Activated naive CD4-positive, alpha-beta T cell treated with anti-CD3 and anti-CD28 coated beads, Interleukin-2, amount 50 U/mL, for 24 hours (primary cell): ENCODE measurements at regions not wholly inside any gene's neighbourhood (a gene's known extent, or its start where the extent isn't known, plus 50 kb on each side); places are given as distances from the start of the nearest gene placed in this dataset.

Source experiments
- H3K27ac Mint-ChIP-seq: one replicate; pipeline ENCODE4 v1.8.0; 2021; ENCODE audit warnings: mild to moderate bottlenecking, mixed read lengths
- H3K27me3 Mint-ChIP-seq: one replicate; pipeline ENCODE4 v1.8.0; 2021; ENCODE audit warnings: mixed read lengths
- H3K36me3 Mint-ChIP-seq: one replicate; pipeline ENCODE4 v1.8.0; 2021; ENCODE audit warnings: mixed read lengths
- H3K4me1 Mint-ChIP-seq: one replicate; pipeline ENCODE4 v1.8.0; 2021; ENCODE audit warnings: mixed read lengths
- H3K4me3 Mint-ChIP-seq: one replicate; pipeline ENCODE4 v1.8.0; 2021; ENCODE audit warnings: mild to moderate bottlenecking, mixed read lengths
- H3K9me3 Mint-ChIP-seq: one replicate; pipeline ENCODE4 v1.8.0; 2021; ENCODE audit warnings: mixed read lengths

DNA sequence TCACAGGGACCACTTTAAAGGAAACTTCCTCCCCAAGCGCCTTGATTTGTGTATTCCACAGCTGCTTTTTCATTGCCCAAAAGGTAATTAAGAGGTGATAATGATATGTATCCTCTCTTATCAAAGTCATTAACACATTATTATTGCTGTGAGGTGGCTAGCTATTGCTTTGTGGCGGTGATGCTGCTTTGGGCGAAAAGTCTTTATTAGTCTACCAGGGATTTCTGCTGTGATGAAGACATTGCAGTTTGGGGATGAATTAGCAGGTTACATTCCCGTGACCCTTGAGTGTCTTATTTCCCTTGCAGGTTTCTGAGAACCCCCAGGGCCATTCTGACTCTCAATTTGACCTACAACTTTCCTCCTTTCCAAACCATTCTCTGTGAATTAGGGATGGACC is 143.4 kb upstream of the SOX4 start:
- no peaks in the 10 kb centered on the region for H3K36me3 Mint-ChIP-seq
- no peak overlapping the region for H3K27ac Mint-ChIP-seq
- no peak overlapping the region for H3K4me3 Mint-ChIP-seq
- H3K27me3 Mint-ChIP-seq = peaks cover 5% of the 10 kb centered on the region
- H3K4me1 Mint-ChIP-seq = no peaks in the 10 kb centered on the region
- H3K9me3 Mint-ChIP-seq = no peaks in the 10 kb centered on the region

DNA sequence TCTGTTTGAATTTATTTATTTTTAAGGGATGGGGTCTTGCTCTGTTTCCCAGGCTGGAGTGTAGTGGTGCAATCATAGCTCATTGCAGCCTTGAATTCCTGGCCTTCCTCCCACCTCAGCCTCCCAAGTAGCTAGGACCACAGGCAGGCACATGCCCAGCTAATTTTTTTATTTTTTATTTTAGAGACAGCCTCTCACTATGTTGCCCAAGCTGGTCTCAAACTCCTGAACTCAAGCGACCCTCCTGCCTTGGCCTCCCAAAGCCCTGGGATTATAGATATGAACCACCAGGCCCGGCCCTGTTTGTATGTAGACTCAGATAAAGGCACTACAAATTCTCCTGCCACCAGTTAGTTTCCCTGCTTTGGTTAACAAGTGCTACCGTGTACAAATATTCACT is 142.9 kb upstream of the SOX4 start:
- Mint-ChIP-seq H3K27me3 (peaks cover 3% of the 10 kb centered on the region), H3K4me1 (no peaks in the 10 kb centered on the region), H3K27ac (no peak overlapping the region), H3K9me3 (no peaks in the 10 kb centered on the region), H3K36me3 (no peaks in the 10 kb centered on the region), H3K4me3 (no peak overlapping the region)

DNA sequence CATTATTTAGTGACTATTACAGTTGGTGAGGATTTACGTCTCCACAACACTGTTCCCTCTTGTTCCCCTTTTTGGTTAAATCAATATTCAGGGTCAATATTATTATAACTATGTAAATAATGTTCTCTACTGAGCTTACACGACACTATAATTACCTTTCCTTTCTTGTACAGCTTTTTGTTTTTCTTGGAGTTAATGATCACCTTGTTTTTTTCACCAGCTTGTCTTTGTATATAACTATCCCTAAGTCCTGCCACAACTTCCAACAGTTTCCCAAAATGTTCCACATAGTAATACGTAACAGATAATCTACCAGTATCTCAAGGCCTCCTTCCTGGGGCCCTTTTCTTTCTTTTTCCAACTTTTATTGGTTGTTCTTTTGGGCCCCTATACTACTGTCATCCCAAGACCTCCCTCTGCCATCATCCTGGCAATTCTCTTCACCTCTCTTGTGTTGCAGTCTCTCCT is 142.0 kb upstream of the SOX4 start:
- Mint-ChIP-seq H3K9me3 (no peaks in the 10 kb centered on the region), H3K4me1 (no peaks in the 10 kb centered on the region), H3K27ac (no peak overlapping the region), H3K4me3 (no peak overlapping the region), H3K36me3 (no peaks in the 10 kb centered on the region), H3K27me3 (peaks cover 3% of the 10 kb centered on the region)

DNA sequence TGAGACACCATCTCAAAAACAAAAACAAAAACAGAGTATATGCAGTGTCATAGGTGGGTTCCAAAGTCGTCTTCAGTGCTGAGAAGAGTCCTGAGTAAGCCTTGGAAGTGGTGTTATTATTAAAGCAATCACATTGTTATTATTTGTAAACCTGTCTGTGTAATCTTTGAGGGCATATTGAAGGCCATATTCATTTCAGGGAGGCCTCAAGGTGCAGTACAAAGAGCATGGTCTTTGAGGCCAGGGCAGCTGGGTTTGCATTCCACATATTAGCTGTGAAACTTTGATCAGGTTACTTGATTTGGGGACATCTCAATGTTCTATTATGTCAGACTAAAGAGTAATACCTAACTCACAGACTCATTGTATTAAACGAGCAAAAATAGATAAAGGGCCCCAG is 139.3 kb upstream of the SOX4 start:
- H3K9me3 Mint-ChIP-seq = no peaks in the 10 kb centered on the region
- H3K27ac Mint-ChIP-seq = no peak overlapping the region
- peaks cover 3% of the 10 kb centered on the region for H3K27me3 Mint-ChIP-seq

DNA sequence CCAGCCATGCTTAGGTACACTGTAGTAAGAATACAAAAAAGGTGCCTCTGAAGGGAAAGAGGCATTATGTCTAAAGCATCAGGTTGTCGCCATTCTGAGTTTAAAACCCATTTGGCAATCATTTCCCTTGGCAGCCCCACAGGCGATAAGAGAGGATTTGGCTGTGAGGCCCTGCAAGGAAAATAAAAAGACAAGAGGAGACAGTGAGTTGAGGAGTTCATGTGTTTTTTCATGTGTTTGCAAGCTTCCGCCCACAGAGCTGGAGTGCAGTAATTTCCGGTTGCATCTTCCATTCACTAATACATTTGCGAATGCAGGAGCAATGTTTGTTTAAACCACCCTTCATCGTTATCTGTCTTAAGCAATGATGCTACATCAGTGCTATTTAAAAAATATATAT is 138.5 kb upstream of the SOX4 start:
- Mint-ChIP-seq H3K27ac (no peak overlapping the region), H3K4me1 (no peaks in the 10 kb centered on the region), H3K4me3 (no peak overlapping the region), H3K9me3 (no peaks in the 10 kb centered on the region), H3K36me3 (no peaks in the 10 kb centered on the region), H3K27me3 (peaks cover 3% of the 10 kb centered on the region)

More for the DNA sequence above, 139.3 kb upstream of the SOX4 start:
- Mint-ChIP-seq H3K4me1 (no peaks in the 10 kb centered on the region), H3K4me3 (no peak overlapping the region), H3K36me3 (no peaks in the 10 kb centered on the region)

DNA sequence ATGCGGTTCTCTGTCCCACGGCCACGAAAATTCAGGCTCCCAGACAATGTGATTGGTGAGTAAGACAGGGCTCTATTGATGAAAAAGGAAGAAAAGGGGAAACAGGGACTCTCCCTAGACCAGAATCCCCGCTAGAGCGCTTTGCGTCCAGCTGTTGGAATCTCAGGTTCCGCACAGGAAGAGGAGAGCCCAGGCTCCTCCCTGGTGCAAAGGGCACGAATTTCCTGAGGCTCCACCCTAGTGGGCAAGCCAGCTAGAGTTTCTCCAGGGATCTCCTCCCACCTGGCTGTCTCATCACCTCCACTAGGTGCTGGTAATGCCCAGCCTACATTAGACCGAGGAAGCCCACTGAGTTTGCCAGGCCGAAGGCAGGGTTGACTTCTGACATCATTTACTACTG is 135.9 kb upstream of the SOX4 start:
- H3K4me3 Mint-ChIP-seq = no peak overlapping the region
- H3K27me3 Mint-ChIP-seq = peaks cover 3% of the 10 kb centered on the region
- H3K36me3 Mint-ChIP-seq = no peaks in the 10 kb centered on the region
- H3K27ac Mint-ChIP-seq = no peak overlapping the region
- no peaks in the 10 kb centered on the region for H3K9me3 Mint-ChIP-seq
- H3K4me1 Mint-ChIP-seq = no peaks in the 10 kb centered on the region

DNA sequence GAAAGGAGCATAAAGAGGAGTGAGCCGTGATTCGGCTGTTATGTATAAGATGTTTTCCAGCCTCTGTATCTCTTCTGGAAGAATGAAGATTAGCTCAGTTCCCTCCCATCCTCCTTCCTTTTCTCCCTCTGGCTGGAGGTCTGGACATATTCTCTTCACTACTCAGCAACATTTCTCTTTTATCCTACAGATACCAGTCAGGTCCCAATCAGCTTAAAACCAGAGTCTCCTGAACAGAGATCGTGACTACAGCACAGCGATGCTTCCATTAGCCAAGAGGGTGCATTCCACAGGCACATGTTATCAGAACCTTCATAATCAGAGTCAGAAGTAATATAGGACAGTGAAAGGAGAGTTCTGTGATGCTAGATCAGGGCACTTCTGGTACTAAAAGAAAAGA is 133.9 kb upstream of the SOX4 start:
- Mint-ChIP-seq H3K27me3 (no peaks in the 10 kb centered on the region), H3K4me1 (no peaks in the 10 kb centered on the region), H3K9me3 (no peaks in the 10 kb centered on the region), H3K27ac (no peak overlapping the region), H3K4me3 (no peak overlapping the region), H3K36me3 (no peaks in the 10 kb centered on the region)

DNA sequence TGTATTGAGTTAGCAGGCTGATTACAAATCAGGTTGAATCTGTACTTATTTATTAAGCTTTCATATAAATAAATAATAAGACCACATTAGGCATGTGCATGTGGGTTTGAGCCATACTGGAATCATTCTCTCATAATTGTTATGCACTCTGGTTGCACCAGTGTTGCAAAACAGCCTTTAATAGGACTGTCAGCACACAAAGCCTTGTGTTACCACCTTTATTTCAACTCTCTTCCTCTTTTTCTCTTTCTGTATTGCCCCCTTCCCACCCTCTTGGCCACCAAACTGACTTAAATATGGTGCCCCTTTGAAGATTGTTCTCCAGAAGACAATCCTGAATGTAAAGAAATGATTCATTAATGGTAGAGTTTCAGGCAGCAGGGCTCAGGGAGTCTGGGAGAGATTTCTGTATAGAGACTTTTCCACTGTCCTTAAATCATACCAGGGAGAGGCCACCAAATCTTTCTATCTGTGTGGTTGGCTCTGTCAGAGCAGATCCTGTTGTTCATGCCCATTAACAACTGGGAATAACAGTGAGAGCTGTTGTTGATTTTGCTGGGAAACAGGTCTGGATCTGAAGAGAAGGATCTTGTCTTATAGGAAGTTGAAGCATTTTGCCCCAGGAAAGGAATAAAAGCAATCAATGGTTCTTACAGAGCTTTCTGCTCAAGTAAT is 131.6 kb upstream of the SOX4 start:
- no peaks in the 10 kb centered on the region for H3K27me3 Mint-ChIP-seq
- no peak overlapping the region for H3K27ac Mint-ChIP-seq
- H3K36me3 Mint-ChIP-seq = no peaks in the 10 kb centered on the region
- no peaks in the 10 kb centered on the region for H3K4me1 Mint-ChIP-seq
- no peaks in the 10 kb centered on the region for H3K9me3 Mint-ChIP-seq
- no peak overlapping the region for H3K4me3 Mint-ChIP-seq

DNA sequence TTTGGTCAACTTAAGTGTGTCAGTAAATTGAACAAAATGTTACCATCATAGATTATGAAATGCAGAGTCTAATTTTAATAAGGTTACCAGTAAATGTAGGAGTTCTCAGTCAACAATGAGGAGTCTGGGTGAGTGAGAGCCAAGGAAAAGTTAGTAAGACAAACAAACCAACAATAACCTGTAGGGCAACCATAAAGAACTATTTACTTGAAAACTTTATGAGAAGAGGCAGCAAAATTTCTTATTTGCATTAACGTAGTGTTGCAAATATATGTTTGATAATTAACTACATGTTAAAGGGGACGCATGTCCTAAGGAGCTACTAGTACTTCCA is 131.1 kb upstream of the SOX4 start:
- H3K4me3 Mint-ChIP-seq = no peak overlapping the region
- H3K36me3 Mint-ChIP-seq = no peaks in the 10 kb centered on the region
- no peak overlapping the region for H3K27ac Mint-ChIP-seq
- no peaks in the 10 kb centered on the region for H3K9me3 Mint-ChIP-seq
- no peaks in the 10 kb centered on the region for H3K4me1 Mint-ChIP-seq
- H3K27me3 Mint-ChIP-seq = no peaks in the 10 kb centered on the region

DNA sequence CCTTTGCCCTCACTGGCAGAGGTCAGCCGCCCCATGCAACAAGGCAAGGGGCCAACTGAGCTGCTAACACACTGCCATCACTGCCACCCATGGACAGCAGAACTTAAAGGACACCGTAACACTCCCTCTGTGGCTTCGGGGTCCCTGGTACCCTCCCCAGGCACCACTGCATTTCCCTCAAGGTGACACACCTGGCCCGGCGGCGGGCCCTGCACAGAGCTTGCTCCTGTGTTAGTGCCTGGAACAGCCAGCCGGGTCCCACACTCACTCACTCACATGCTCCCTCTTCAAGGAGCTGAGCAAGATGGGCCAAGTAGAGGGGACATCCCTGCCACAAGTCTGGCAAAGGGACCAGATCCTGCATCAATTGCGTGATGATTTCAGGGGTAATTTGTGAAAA is 126.5 kb upstream of the SOX4 start:
- Mint-ChIP-seq H3K27ac (no peak overlapping the region), H3K4me3 (no peak overlapping the region), H3K9me3 (no peaks in the 10 kb centered on the region)

DNA sequence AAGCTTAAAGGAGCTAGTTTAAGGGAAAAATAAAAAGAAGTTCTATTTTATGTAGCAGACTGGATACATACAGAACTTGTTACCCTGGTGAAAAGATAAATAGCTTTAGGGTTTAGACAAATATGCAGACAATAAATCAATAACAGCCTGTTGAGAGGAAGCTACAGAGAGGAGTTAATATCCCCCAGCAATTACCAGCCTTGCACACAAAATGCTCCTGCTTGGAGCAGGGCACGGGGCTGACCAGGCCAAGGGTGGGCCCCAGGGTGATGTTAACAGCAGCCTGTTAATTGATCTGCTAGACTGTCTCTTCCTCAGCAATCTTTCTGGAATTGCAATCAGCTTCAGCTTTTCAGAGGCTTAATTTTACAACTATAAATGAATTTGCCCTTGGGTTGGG is 125.1 kb upstream of the SOX4 start:
- Mint-ChIP-seq H3K9me3 (no peaks in the 10 kb centered on the region), H3K4me1 (no peaks in the 10 kb centered on the region), H3K27me3 (peaks cover 2% of the 10 kb centered on the region), H3K27ac (no peak overlapping the region), H3K4me3 (no peak overlapping the region), H3K36me3 (no peaks in the 10 kb centered on the region)

More for the DNA sequence above, 126.5 kb upstream of the SOX4 start:
- H3K36me3 Mint-ChIP-seq = no peaks in the 10 kb centered on the region
- H3K4me1 Mint-ChIP-seq = no peaks in the 10 kb centered on the region
- H3K27me3 Mint-ChIP-seq = peaks cover 2% of the 10 kb centered on the region

DNA sequence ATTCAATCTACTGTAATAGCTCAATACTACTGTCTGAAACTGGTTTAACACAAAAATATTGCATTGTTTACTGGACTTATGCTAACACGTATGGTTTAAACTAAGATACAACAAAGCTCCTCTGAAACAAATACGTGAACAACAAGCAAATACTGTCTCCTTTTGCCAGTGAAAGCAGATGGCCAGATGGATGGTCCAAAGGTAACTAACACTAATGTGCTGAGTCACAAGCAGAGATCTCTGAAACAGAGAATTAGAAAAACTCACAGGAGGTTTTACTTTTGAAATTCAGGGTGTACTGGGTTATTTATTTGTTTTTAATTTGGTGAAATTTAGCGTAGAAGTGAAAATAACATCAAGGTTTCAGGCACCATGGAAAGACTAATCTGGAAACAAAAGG is 124.3 kb upstream of the SOX4 start:
- Mint-ChIP-seq H3K27ac (no peak overlapping the region), H3K4me1 (no peaks in the 10 kb centered on the region), H3K27me3 (peaks cover 2% of the 10 kb centered on the region), H3K36me3 (no peaks in the 10 kb centered on the region), H3K4me3 (no peak overlapping the region), H3K9me3 (no peaks in the 10 kb centered on the region)

DNA sequence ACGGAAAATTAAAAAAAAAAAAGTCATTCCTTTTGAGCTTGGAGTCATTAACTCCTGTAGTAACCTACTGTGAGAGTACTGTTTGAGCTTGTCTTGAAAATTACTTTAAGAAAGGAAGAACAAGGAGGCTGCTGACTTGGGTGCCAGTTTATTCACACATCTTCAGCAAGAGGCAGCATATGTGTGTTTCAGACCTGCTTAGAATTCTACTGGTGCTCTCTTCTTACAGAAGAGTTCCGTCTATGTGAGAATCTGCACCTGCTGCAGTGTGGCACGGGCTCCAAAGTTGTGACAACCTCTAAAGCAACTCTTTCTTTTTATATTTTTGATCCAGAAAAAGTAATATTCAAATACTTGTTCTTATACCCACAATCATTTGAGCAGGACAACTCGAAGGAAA is 117.4 kb upstream of the SOX4 start:
- H3K4me3 Mint-ChIP-seq = no peak overlapping the region

DNA sequence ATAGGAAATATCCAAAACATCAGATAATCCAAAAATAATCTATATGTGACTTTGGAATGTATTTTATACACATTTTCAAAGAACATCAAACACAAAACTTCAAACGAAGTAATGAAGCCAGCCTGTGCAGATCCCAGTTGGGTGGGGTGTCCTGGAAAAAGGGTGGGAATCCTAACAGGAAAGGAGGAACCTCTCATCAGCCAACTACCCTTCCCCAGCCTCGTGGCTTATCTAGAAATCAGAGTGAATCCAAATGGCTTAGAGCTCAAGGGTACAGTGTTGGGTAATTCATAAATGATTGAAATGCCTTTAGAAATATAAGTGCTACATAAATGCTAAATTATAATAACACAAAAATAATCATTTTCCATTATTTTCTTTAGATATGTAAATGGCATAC is 115.1 kb upstream of the SOX4 start:
- no peaks in the 10 kb centered on the region for H3K36me3 Mint-ChIP-seq
- no peaks in the 10 kb centered on the region for H3K9me3 Mint-ChIP-seq
- H3K4me3 Mint-ChIP-seq = no peak overlapping the region
- peaks cover 5% of the 10 kb centered on the region for H3K27me3 Mint-ChIP-seq
- no peaks in the 10 kb centered on the region for H3K4me1 Mint-ChIP-seq
- no peak overlapping the region for H3K27ac Mint-ChIP-seq

More for the DNA sequence above, 117.4 kb upstream of the SOX4 start:
- Mint-ChIP-seq H3K4me1 (no peaks in the 10 kb centered on the region), H3K27me3 (peaks cover 8% of the 10 kb centered on the region), H3K27ac (no peak overlapping the region), H3K9me3 (no peaks in the 10 kb centered on the region), H3K36me3 (no peaks in the 10 kb centered on the region)

DNA sequence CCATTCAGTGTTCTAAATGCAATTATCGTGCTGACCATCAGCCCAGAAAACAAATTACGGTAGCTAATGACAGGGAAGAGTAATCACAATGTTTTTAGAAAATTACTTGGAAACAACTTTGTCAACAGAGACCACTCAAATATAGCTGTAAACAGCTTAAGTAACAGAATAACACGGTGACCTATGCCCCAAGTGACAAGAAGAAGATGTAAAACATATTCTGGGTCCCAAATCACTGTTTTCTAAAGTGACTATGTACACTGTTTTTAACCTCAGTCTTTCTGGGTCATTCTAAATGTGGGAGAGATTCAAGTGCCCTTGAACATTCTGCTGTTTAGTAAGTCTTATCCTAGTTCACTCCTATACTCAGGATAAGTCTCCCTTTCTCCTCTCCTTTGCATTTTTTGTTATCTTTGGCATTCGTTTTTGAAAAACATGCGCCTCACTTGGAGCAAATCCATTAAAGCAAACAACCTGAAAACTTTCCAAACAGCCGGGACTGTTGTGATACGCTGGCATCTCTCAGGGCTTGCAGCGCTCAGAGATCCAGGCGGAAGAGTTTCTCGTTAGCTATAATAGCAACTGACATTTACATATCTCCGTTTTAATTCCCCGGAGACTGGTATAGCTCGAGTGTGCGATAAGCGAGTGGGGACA is 114.5 kb upstream of the SOX4 start:
- Mint-ChIP-seq H3K36me3 (no peaks in the 10 kb centered on the region), H3K9me3 (no peaks in the 10 kb centered on the region), H3K4me3 (no peak overlapping the region), H3K27me3 (peaks cover 5% of the 10 kb centered on the region), H3K4me1 (no peaks in the 10 kb centered on the region), H3K27ac (no peak overlapping the region)

DNA sequence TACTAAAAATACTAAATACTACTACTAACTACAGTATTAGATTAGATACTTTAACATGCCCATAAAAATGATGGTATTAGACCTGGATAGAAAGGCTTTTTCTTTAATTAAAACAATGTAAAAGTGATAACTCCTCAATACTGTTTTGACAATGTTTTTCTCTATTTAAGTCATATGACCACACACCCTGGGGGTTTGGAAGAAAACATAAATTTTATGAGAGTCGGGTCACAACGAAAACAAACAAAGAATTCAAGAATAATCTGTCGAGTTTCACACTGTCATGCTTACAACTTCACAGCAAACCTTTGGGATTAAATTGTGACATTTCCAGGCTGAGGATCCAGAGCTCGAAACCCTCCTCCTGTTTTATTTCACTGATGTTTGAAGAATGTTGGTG is 107.4 kb upstream of the SOX4 start:
- H3K36me3 Mint-ChIP-seq = no peaks in the 10 kb centered on the region
- H3K27me3 Mint-ChIP-seq = peaks cover 1% of the 10 kb centered on the region
- no peaks in the 10 kb centered on the region for H3K4me1 Mint-ChIP-seq
- no peaks in the 10 kb centered on the region for H3K9me3 Mint-ChIP-seq
- no peak overlapping the region for H3K27ac Mint-ChIP-seq
- no peak overlapping the region for H3K4me3 Mint-ChIP-seq

DNA sequence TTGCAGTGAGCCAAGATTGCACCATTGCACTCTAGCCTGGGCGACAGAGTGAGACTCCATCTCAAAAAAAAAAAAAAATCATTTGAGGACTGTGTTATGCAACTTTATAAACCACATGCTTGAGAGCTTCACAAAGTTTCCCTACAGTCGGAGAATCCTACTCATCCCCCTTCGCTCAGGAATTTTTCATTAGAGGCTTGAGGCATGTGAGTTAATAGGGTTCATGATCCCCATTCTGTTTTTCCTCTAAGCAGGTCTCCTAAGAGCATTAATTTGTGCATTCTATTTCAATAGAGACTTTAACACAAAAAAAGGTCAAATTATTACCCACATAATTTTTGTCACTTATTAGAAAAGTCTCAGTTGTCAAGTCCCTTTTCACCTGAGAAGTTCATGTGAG is 103.7 kb upstream of the SOX4 start:
- Mint-ChIP-seq H3K4me1 (no peaks in the 10 kb centered on the region), H3K4me3 (no peak overlapping the region), H3K27me3 (no peaks in the 10 kb centered on the region), H3K36me3 (no peaks in the 10 kb centered on the region), H3K27ac (no peak overlapping the region), H3K9me3 (no peaks in the 10 kb centered on the region)
